Endodermal cell (in vitro differentiated cells): ENCODE measurements at regions not wholly inside any gene's neighbourhood (a gene's known extent, or its start where the extent isn't known, plus 50 kb on each side); places are given as distances from the start of the nearest gene placed in this dataset.

Experiments used
- DNase-seq: peaks from one replicate; pipeline ENCODE4 v3.0.0-alpha.2; 2017
- H3K27ac ChIP-seq: 2 replicates; pipeline ENCODE4 v1.5.1; 2013; ENCODE audit warnings: mild to moderate bottlenecking, low read depth, low read length, moderate library complexity
- H3K27me3 ChIP-seq: 2 replicates; pipeline ENCODE4 v1.6.1; 2013; ENCODE audit warnings: mild to moderate bottlenecking, low read length, moderate library complexity; ENCODE audit not compliant: insufficient read depth, control insufficient read depth, poor library complexity, severe bottlenecking
- H3K36me3 ChIP-seq: 2 replicates; pipeline ENCODE4 v1.7.0; 2013; ENCODE audit warnings: mild to moderate bottlenecking, low read length, moderate library complexity; ENCODE audit not compliant: control insufficient read depth, insufficient read depth
- H3K4me1 ChIP-seq: one replicate; pipeline ENCODE4 v1.7.0; 2013; ENCODE audit warnings: low read length; ENCODE audit not compliant: control insufficient read depth, insufficient read depth
- H3K4me3 ChIP-seq: 2 replicates; pipeline ENCODE4 v1.5.1; 2013; ENCODE audit warnings: mild to moderate bottlenecking, low read length, moderate library complexity
- H3K9ac ChIP-seq: 2 replicates; pipeline ENCODE4 v1.6.1; 2013; ENCODE audit warnings: mild to moderate bottlenecking, low read length, moderate library complexity; ENCODE audit not compliant: poor library complexity, severe bottlenecking; ENCODE audit errors: extremely low read depth
- H3K9me3 ChIP-seq: 2 replicates; pipeline ENCODE4 v1.6.1; 2013; ENCODE audit warnings: mild to moderate bottlenecking, low read length, moderate library complexity; ENCODE audit not compliant: control insufficient read depth
- H3K27ac Mint-ChIP-seq: 2 replicates; pipeline ENCODE4 v1.8.0; 2020; ENCODE audit warnings: mixed read lengths
- H3K27me3 Mint-ChIP-seq: 2 replicates; pipeline ENCODE4 v1.8.0; 2021; ENCODE audit warnings: mild to moderate bottlenecking, mixed read lengths; ENCODE audit not compliant: insufficient read depth
- H3K36me3 Mint-ChIP-seq: 2 replicates; pipeline ENCODE4 v1.8.0; 2020; ENCODE audit warnings: low read depth, mixed read lengths
- H3K4me1 Mint-ChIP-seq: 2 replicates; pipeline ENCODE4 v1.8.0; 2020; ENCODE audit warnings: mixed read lengths
- H3K4me3 Mint-ChIP-seq: 2 replicates; pipeline ENCODE4 v1.8.0; 2020; ENCODE audit warnings: mild to moderate bottlenecking, moderate library complexity, mixed read lengths
- H3K9me3 Mint-ChIP-seq: 2 replicates; pipeline ENCODE4 v1.8.0; 2020; ENCODE audit warnings: mild to moderate bottlenecking, mixed read lengths
- WGBS, 2 experiments: methylation state at CpG; one replicate each; pipeline versions ENCODE4 v1.1.5 to v1.1.7; 2013; ENCODE audit warnings: missing lambda C conversion rate in 2 of 2, mixed read lengths in 1 of 2; ENCODE audit not compliant: insufficient coverage in 1 of 2, insufficient read length in 1 of 2; 5-methylcytosine and 5-hydroxymethylcytosine counted together
- TF ChIP-seq, protein P1 (sequence below): fragments of 200-600 bp; sonication (generic); conservative IDR thresholded peaks from 2 replicates; pipeline ENCODE4 v1.5.0; 2021; ENCODE audit warnings: antibody characterized with exemption, mild to moderate bottlenecking

DNA sequence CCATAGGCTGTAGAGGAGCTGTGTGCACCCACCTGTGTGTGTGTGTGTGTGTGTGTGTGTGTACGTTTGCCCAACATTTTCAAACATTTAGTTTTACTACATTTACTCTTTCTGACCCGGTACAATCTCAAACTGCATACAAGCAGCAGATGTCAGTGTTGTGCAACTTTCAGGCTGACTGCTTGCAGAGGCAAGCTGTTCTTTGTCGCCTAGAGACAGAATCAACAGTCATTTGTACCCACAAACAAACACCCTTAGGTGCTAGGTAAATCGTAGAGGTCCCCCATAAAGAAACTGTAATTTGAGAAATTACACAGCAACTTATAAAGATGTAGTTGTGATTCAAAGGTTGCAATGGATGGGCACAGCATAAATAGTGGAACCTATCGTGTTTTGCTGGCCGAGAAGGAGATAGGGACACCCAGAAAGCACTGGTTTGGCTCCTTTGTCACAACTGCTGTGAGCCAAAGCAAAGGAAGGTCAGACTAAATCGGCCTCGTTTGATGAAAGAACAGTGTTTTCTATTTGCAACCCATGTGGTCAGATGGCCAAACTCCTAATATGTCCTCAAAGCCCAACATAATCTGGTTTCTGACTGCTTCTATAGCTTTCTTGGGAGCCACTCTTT lies 478.4 kb downstream of the TOX3 start:
- peak; percentile 74 for DNase-seq
- Mint-ChIP-seq H3K4me3 (no peak overlapping the region), H3K27ac (no peak overlapping the region), H3K27me3 (peaks cover 1% of the 10 kb centered on the region), H3K4me1 (peaks cover 8% of the 10 kb centered on the region), H3K9me3 (peaks cover 11% of the 10 kb centered on the region), H3K36me3 (peaks cover 1% of the 10 kb centered on the region)
- H3K9ac ChIP-seq, result peak overlapping the region; percentile 38
- H3K9me3 ChIP-seq, result peaks cover 5% of the 10 kb centered on the region
- no peaks in the 10 kb centered on the region for H3K36me3 ChIP-seq
- no peaks in the 10 kb centered on the region for H3K27me3 ChIP-seq
- H3K4me3 ChIP-seq, result no peak overlapping the region
- no peak overlapping the region for H3K27ac ChIP-seq
- H3K4me1 ChIP-seq, result peaks cover 9% of the 10 kb centered on the region
- TF ChIP-seq, protein P1, sequence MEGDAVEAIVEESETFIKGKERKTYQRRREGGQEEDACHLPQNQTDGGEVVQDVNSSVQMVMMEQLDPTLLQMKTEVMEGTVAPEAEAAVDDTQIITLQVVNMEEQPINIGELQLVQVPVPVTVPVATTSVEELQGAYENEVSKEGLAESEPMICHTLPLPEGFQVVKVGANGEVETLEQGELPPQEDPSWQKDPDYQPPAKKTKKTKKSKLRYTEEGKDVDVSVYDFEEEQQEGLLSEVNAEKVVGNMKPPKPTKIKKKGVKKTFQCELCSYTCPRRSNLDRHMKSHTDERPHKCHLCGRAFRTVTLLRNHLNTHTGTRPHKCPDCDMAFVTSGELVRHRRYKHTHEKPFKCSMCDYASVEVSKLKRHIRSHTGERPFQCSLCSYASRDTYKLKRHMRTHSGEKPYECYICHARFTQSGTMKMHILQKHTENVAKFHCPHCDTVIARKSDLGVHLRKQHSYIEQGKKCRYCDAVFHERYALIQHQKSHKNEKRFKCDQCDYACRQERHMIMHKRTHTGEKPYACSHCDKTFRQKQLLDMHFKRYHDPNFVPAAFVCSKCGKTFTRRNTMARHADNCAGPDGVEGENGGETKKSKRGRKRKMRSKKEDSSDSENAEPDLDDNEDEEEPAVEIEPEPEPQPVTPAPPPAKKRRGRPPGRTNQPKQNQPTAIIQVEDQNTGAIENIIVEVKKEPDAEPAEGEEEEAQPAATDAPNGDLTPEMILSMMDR, result peak; percentile 78
- WGBS, 2 experiments, result 54 to 66% methylated on average over 4 to 7 of the region's 8 CpGs

GRCh38 chr16:52066962-52067361 lies 480.0 kb downstream of the TOX3 start:
- Histone ChIP-seq H3K9ac (no peak overlapping the region), H3K27ac (no peak overlapping the region), H3K27me3 (no peaks in the 10 kb centered on the region), H3K4me3 (no peak overlapping the region), H3K9me3 (peaks cover 5% of the 10 kb centered on the region), H3K36me3 (no peaks in the 10 kb centered on the region), H3K4me1 (peaks cover 9% of the 10 kb centered on the region)
- Mint-ChIP-seq H3K27me3 (peaks cover 1% of the 10 kb centered on the region), H3K36me3 (peaks cover 1% of the 10 kb centered on the region), H3K27ac (no peak overlapping the region), H3K9me3 (peaks cover 11% of the 10 kb centered on the region), H3K4me1 (peaks cover 8% of the 10 kb centered on the region), H3K4me3 (no peak overlapping the region)
- TF ChIP-seq, protein P1, result no peak
- no peak for DNase-seq
- WGBS, 2 experiments, result 97 to 100% methylated on average over 1 of the region's 2 CpGs

GRCh38 chr16:52056259-52056658 lies 490.7 kb downstream of the TOX3 start:
- peaks cover 4% of the 10 kb centered on the region for H3K4me1 ChIP-seq
- H3K9ac ChIP-seq, result no peak overlapping the region
- H3K36me3 Mint-ChIP-seq, result no peaks in the 10 kb centered on the region
- H3K4me1 Mint-ChIP-seq, result peaks cover 18% of the 10 kb centered on the region
- no peaks in the 10 kb centered on the region for H3K9me3 ChIP-seq
- WGBS, 2 experiments, result 89 to 91% methylated on average over 1 of the region's 1 CpG
- no peak overlapping the region for H3K27ac ChIP-seq
- no peaks in the 10 kb centered on the region for H3K9me3 Mint-ChIP-seq
- no peak overlapping the region for H3K4me3 Mint-ChIP-seq
- H3K4me3 ChIP-seq, result no peak overlapping the region
- no peaks in the 10 kb centered on the region for H3K36me3 ChIP-seq
- no peaks in the 10 kb centered on the region for H3K27me3 Mint-ChIP-seq
- no peak overlapping the region for H3K27ac Mint-ChIP-seq
- H3K27me3 ChIP-seq, result no peaks in the 10 kb centered on the region
- TF ChIP-seq, protein P1, result no peak
- no peak for DNase-seq
